ENCODE measurements at regions not wholly inside any gene's neighbourhood (a gene's known extent, or its start where the extent isn't known, plus 50 kb on each side); places are given as distances from the start of the nearest gene placed in this dataset.

- TF ChIP-seq CTCF (IDR thresholded peaks at IDR 0.05): no peak
- Histone ChIP-seq H3K36me3 (no peaks in the 10 kb centered on the region), H3K4me3 (ENCODE audit: low read depth in 1 of 2, low read length in 1 of 2) (no peak overlapping the region), H3K9me3 (no peaks in the 10 kb centered on the region), H3K27me3 (no peaks in the 10 kb centered on the region), H3K27ac (no peak overlapping the region), H3K4me1 (ENCODE audit: control insufficient read depth in 1 of 2, insufficient read depth in 1 of 2, low read depth in 1 of 2, low read length in 1 of 2) (no peaks in the 10 kb centered on the region)
Measured at GRCh38 chr12:23211384-23212320, 586.7 kb downstream of the ETNK1 start.

GRCh38 chr12:23217158-23217557 lies 592.2 kb downstream of the ETNK1 start:
- H3K27me3 ChIP-seq: no peaks in the 10 kb centered on the region

GRCh38 chr12:23217667-23218066 lies 592.7 kb downstream of the ETNK1 start:
- no peak overlapping the region for H3K4me3 ChIP-seq (ENCODE audit: low read depth in 1 of 2, low read length in 1 of 2)
- TF ChIP-seq CTCF (IDR thresholded peaks at IDR 0.05): no peak
- H3K27me3 ChIP-seq: no peaks in the 10 kb centered on the region
- H3K36me3 ChIP-seq: no peaks in the 10 kb centered on the region
- no peaks in the 10 kb centered on the region for H3K4me1 ChIP-seq (ENCODE audit: control insufficient read depth in 1 of 2, insufficient read depth in 1 of 2, low read depth in 1 of 2, low read length in 1 of 2)
- H3K9me3 ChIP-seq: no peaks in the 10 kb centered on the region
- no peak overlapping the region for H3K27ac ChIP-seq

More at GRCh38 chr12:23217158-23217557, 592.2 kb downstream of the ETNK1 start:
- H3K9me3 ChIP-seq: no peaks in the 10 kb centered on the region
- no peak for TF ChIP-seq CTCF (IDR thresholded peaks at IDR 0.05)
- H3K4me3 ChIP-seq (ENCODE audit: low read depth in 1 of 2, low read length in 1 of 2): no peak overlapping the region
- H3K4me1 ChIP-seq (ENCODE audit: control insufficient read depth in 1 of 2, insufficient read depth in 1 of 2, low read depth in 1 of 2, low read length in 1 of 2): no peaks in the 10 kb centered on the region
- no peaks in the 10 kb centered on the region for H3K36me3 ChIP-seq
- no peak overlapping the region for H3K27ac ChIP-seq

- Histone ChIP-seq H3K27me3 (no peaks in the 10 kb centered on the region), H3K4me1 (ENCODE audit: control insufficient read depth in 1 of 2, insufficient read depth in 1 of 2, low read depth in 1 of 2, low read length in 1 of 2) (no peaks in the 10 kb centered on the region), H3K36me3 (no peaks in the 10 kb centered on the region), H3K27ac (no peak overlapping the region), H3K4me3 (ENCODE audit: low read depth in 1 of 2, low read length in 1 of 2) (no peak overlapping the region), H3K9me3 (no peaks in the 10 kb centered on the region)
- TF ChIP-seq CTCF (IDR thresholded peaks at IDR 0.05): no peak
Measured at GRCh38 chr12:23221066-23221465, 596.1 kb downstream of the ETNK1 start.

GRCh38 chr12:23221926-23222325 lies 597.0 kb downstream of the ETNK1 start:
- no peaks in the 10 kb centered on the region for H3K36me3 ChIP-seq
- H3K4me3 ChIP-seq (ENCODE audit: low read depth in 1 of 2, low read length in 1 of 2): no peak overlapping the region
- TF ChIP-seq CTCF (IDR thresholded peaks at IDR 0.05): no peak
- no peak overlapping the region for H3K27ac ChIP-seq
- H3K4me1 ChIP-seq (ENCODE audit: control insufficient read depth in 1 of 2, insufficient read depth in 1 of 2, low read depth in 1 of 2, low read length in 1 of 2): no peaks in the 10 kb centered on the region
- no peaks in the 10 kb centered on the region for H3K9me3 ChIP-seq
- no peaks in the 10 kb centered on the region for H3K27me3 ChIP-seq

Data from neutrophil (primary cell).